Small intestine (tissue), 7 donors: ENCODE measurements at regions not wholly inside any gene's neighbourhood (a gene's known extent, or its start where the extent isn't known, plus 50 kb on each side); places are given as distances from the start of the nearest gene placed in this dataset.

Experiments used
- DNase-seq, 2 donors: peaks; one replicate each; pipeline versions ENCODE4 v3.0.0 to v3.0.0-alpha.2; 2013
- FAIRE-seq: peaks from 2 replicates; lab custom pipeline; 2012; peaks lifted over from hg19 to GRCh38; lab: Jason Lieb, UNC
- H3K27ac ChIP-seq, 3 donors: one replicate each; pipeline ENCODE4 v1.5.1; 2013; ENCODE audit warnings: low read length in 2 of 3, mild to moderate bottlenecking in 2 of 3, control low read depth in 1 of 3, inconsistent platforms in 1 of 3, low read depth in 1 of 3, moderate library complexity in 1 of 3
- H3K27me3 ChIP-seq, 3 donors: one replicate each; pipeline ENCODE4 v1.6.1; 2013; ENCODE audit warnings: low read length in 3 of 3, inconsistent platforms in 1 of 3; ENCODE audit not compliant: control insufficient read depth in 3 of 3, insufficient read depth in 3 of 3
- H3K36me3 ChIP-seq, 3 donors: one replicate each; pipeline ENCODE4 v1.6.1; 2013; ENCODE audit warnings: low read length in 3 of 3, inconsistent platforms in 1 of 3, low read depth in 1 of 3, mild to moderate bottlenecking in 1 of 3, moderate library complexity in 1 of 3; ENCODE audit not compliant: control insufficient read depth in 3 of 3, insufficient read depth in 2 of 3
- H3K4me1 ChIP-seq, 3 donors: one replicate each; pipeline ENCODE4 v1.6.1; 2013; ENCODE audit warnings: low read length in 2 of 3, inconsistent platforms in 1 of 3, low read depth in 1 of 3, mild to moderate bottlenecking in 1 of 3, moderate library complexity in 1 of 3; ENCODE audit not compliant: control insufficient read depth in 3 of 3, insufficient read depth in 2 of 3
- H3K4me3 ChIP-seq, 3 donors: one replicate each; pipeline ENCODE4 v1.5.1; 2013; ENCODE audit warnings: low read length in 3 of 3, control low read depth in 1 of 3, inconsistent platforms in 1 of 3, low read depth in 1 of 3, mild to moderate bottlenecking in 1 of 3, moderate library complexity in 1 of 3
- H3K9me3 ChIP-seq, 2 donors: one replicate each; pipeline ENCODE4 v1.6.1; 2013; ENCODE audit warnings: low read depth in 1 of 2, low read length in 1 of 2; ENCODE audit not compliant: control insufficient read depth in 2 of 2, insufficient read depth in 1 of 2
- WGBS, 3 donors: extraction: QIAGEN DNeasy Blood & Tissue Kit; methylation state at CpG; one replicate each; pipeline ENCODE4 v1.1.7; 2013; 5-methylcytosine and 5-hydroxymethylcytosine counted together
- donor health status: healthy with polysubstance abuse.
- donor health status: control.
- donor health status: control.
- donor health status: Bipolar disorder and iron deficiency.
- donor health status: healthy.

GRCh38 chr4:65868096-65868824 lies 198.0 kb upstream of the EPHA5 start:
- FAIRE-seq (no peak), DNase-seq (no peak)
- Histone ChIP-seq H3K9me3 (no peaks in the 10 kb centered on the region), H3K4me3 (no peak overlapping the region), H3K36me3 (no peaks in the 10 kb centered on the region), H3K27ac (no peak overlapping the region), H3K4me1 (no peaks in the 10 kb centered on the region), H3K27me3 (no peaks in the 10 kb centered on the region)
- WGBS, 3 donors = 75 to 88% (median 86%) methylated on average over 4 of the region's 4 CpGs

- H3K27me3 ChIP-seq = no peaks in the 10 kb centered on the region
- no peak overlapping the region for H3K27ac ChIP-seq
- no peaks in the 10 kb centered on the region for H3K9me3 ChIP-seq
- H3K36me3 ChIP-seq = no peaks in the 10 kb centered on the region
- WGBS, 3 donors = 51 to 54% (median 54%) methylated on average over 4 of the region's 4 CpGs
- no peak overlapping the region for H3K4me3 ChIP-seq
- no peaks in the 10 kb centered on the region for H3K4me1 ChIP-seq
- FAIRE-seq (no peak), DNase-seq (peak in 1 of 2 donors; percentile 0)
These were observed 195.2 kb upstream of the EPHA5 start for GRCh38 chr4:65865489-65865888.

DNA sequence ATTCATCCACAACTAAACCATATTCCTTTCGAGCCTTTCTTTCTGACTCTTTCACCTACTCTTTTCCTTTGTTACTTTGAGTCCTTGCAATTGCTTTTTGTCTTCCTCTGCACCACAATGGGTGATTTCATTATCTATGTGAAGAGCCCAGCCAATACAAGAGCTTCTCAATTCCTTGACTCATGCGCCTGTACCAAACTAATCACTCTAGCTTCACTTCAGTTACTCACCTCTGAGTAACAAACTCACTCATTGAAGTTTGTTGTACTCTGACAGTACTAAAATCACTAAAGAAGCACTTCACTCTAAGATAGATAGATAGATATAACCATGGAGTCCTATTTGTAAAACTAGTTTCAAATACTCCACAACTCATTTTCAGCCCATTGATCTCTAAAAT lies 191.7 kb upstream of the EPHA5 start:
- no peak overlapping the region for H3K27ac ChIP-seq
- 78 to 84% (median 83%) methylated on average over 2 of the region's 2 CpGs for WGBS, 3 donors
- no peak for DNase-seq
- no peaks in the 10 kb centered on the region for H3K9me3 ChIP-seq
- no peak overlapping the region for H3K4me3 ChIP-seq
- no peaks in the 10 kb centered on the region for H3K27me3 ChIP-seq
- no peaks in the 10 kb centered on the region for H3K4me1 ChIP-seq
- H3K36me3 ChIP-seq = no peaks in the 10 kb centered on the region
- FAIRE-seq = no peak

DNA sequence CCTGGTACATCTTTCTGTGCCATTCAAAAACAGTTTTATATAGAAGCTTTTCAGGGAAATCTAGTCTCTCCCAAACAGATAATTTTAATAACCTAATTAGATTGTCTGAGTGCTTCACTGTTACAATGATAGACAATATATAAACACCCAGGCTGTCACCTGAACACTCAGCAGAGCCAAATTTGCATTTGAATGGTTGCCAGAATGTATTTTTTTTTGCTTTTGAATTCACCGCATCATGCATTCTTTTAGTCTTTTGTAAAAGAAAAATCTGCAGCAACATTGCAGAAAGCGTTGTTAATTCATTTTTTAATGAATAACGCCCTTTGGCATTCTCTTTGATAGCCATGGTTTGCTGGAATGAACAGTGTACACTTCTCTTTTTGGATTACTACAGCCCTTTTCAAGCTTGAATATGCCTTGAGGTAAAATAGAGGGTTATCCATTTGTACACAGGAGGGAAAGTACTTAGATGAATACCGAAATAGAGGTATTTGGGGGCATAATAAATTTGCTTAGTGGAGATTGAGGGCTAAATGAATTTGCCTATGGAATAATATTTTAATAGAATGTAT lies 175.0 kb upstream of the EPHA5 start:
- WGBS, 3 donors = 57 to 72% (median 68%) methylated on average over 4 of the region's 4 CpGs
- Histone ChIP-seq H3K4me3 (no peak overlapping the region), H3K4me1 (no peaks in the 10 kb centered on the region), H3K27me3 (no peaks in the 10 kb centered on the region), H3K27ac (no peak overlapping the region), H3K36me3 (no peaks in the 10 kb centered on the region), H3K9me3 (no peaks in the 10 kb centered on the region)
- FAIRE-seq = no peak
- no peak for DNase-seq

DNA sequence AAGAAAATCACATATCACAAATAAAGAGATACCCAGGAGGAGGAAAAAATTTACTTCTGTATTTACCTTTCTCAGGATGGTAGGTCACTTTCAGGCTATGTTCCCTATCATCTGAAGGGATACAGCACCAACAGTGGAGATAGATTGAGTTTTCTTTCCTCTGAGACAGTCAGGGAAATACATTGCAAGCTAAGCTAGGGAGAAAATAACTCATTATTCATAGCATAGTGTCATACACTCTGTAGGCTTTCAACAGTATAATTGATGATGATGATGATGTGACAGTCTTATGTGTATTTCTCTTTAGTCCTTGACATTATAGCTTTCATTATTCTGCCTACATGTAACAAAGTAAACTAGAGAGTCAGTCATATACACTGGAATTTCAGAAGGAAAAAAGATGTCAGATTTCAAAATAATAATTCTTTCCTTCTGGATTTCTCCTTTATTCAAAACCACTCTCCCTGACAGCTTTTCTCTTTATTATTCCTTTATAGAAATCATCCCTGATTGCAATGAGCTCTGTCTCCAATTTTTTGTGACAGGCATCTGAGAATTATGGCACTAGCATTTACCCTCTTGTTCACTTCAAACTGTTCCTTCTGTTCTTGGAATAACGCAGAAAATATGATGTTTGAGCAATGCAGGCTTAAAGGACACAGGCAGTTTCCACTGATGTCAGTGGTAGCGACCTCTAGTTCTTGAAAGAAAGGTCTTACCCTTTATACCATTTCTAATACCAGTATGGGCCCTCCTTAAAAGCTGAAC lies 169.1 kb upstream of the EPHA5 start:
- no peaks in the 10 kb centered on the region for H3K4me1 ChIP-seq
- H3K27me3 ChIP-seq = no peaks in the 10 kb centered on the region
- H3K27ac ChIP-seq = no peak overlapping the region
- H3K36me3 ChIP-seq = no peaks in the 10 kb centered on the region
- DNase-seq (no peak), FAIRE-seq (no peak)
- H3K9me3 ChIP-seq = no peaks in the 10 kb centered on the region
- no peak overlapping the region for H3K4me3 ChIP-seq
- 35 to 62% (median 38%) methylated on average over 2 of the region's 2 CpGs for WGBS, 3 donors

DNA sequence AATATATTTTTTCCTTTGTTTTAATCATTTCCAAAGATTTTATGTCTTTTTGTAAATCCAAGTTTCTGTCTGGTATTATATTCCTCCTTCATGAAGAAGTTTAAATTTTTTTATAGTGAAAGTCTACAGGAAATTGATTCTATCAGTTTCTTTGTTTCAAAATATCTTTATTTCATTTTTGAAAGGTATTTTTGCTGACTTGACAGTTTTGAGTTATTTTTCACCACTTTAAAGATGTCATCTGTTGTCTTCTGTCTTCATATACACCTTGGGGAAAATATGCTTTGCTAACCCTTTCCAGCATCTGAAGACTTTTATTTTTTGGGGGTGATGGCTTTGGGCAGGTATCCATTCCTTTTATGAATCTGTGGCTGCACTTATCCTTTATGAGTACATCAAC lies 164.4 kb upstream of the EPHA5 start:
- no peak for DNase-seq
- H3K9me3 ChIP-seq = no peaks in the 10 kb centered on the region
- H3K4me3 ChIP-seq = no peak overlapping the region
- no peak for FAIRE-seq
- no peaks in the 10 kb centered on the region for H3K4me1 ChIP-seq
- H3K36me3 ChIP-seq = no peaks in the 10 kb centered on the region
- H3K27me3 ChIP-seq = no peaks in the 10 kb centered on the region
- H3K27ac ChIP-seq = no peak overlapping the region

DNA sequence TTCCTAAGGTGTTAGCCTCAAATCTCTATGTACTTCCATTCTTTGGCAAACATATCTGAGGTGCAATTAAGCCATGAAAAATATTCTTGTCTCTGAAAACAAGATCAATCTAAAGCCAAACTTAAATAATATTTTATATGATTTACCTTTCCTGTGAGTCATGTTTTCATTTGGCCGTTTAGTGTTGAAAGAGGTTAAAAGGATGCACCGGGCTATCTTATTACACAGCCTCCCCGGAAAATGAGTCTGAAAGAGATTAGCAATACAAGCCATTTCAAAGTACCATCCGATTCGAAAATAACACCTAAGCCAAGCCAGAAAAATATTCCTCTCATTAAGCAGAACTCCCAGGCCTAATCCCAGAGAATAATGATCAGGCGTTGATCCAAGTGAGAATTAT lies 161.5 kb upstream of the EPHA5 start:
- Histone ChIP-seq H3K27me3 (no peaks in the 10 kb centered on the region), H3K4me1 (no peaks in the 10 kb centered on the region), H3K36me3 (no peaks in the 10 kb centered on the region), H3K27ac (no peak overlapping the region), H3K9me3 (no peaks in the 10 kb centered on the region), H3K4me3 (no peak overlapping the region)
- no peak for DNase-seq
- 54 to 59% (median 56%) methylated on average over 6 of the region's 6 CpGs for WGBS, 3 donors
- no peak for FAIRE-seq

- Histone ChIP-seq H3K27ac (no peak overlapping the region), H3K36me3 (no peaks in the 10 kb centered on the region), H3K27me3 (no peaks in the 10 kb centered on the region), H3K9me3 (no peaks in the 10 kb centered on the region), H3K4me1 (no peaks in the 10 kb centered on the region), H3K4me3 (no peak overlapping the region)
- DNase-seq = no peak
- FAIRE-seq = no peak
- 64 to 78% (median 65%) methylated on average over 2 of the region's 2 CpGs for WGBS, 3 donors
These were observed 154.9 kb upstream of the EPHA5 start for GRCh38 chr4:65825116-65825753.
